Activated gamma-delta T cell treated with anti-CD3 and anti-CD28 coated beads, Interleukin-2, amount 50 U/mL, for 16 hours (primary cell): ENCODE measurements at regions not wholly inside any gene's neighbourhood (a gene's known extent, or its start where the extent isn't known, plus 50 kb on each side); places are given as distances from the start of the nearest gene placed in this dataset.

ENCODE experiments used
- DNase-seq: peaks from one replicate; pipeline ENCODE4 v3.0.0-alpha.2; 2020; ENCODE audit warnings: low read depth

DNA sequence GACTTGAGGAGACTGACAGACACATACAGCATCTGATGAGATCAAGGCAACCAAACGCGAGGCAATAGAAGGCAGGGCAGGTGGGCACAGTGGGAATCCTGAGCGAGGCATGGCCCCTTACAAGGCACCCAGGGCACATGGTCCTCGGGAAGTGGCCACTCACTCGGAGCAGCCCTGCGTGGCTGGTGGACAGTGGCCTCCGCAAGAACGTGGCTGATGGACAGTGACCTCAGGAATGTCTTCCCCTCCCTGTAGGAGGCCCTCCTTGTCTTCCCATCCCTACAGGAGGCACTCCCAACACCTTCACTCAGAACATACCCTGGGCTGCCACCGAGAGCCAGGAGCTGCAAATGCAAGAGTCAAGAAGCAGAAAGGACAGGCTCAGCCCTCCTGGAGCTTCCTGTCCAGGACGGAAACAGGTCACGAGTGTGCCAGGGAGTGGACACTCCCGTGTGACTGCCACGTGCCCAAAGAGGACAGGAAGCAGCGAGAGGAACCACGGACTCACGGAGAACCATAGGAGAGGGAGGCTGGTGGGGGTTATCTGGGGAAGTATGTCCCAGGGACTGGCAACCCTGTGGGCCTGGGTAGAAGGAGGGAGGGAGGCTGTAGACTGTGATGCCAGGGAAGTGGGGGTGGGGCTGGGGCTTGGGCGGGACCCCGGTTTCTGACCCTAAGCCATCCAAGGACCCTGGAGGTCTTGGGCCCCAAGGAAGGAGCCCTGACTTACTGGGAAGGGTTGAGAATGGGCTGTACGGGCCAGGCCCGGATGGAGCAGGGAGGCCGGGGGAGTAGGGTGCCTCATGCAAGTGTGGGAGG lies 321.9 kb upstream of the IRX4 start:
- DNase-seq, result no peak

- DNase-seq, result no peak
Observed at GRCh38 chr5:2203774-2204173, 321.0 kb upstream of the IRX4 start.

GRCh38 chr5:2201832-2202231 lies 319.1 kb upstream of the IRX4 start:
- no peak for DNase-seq

DNA sequence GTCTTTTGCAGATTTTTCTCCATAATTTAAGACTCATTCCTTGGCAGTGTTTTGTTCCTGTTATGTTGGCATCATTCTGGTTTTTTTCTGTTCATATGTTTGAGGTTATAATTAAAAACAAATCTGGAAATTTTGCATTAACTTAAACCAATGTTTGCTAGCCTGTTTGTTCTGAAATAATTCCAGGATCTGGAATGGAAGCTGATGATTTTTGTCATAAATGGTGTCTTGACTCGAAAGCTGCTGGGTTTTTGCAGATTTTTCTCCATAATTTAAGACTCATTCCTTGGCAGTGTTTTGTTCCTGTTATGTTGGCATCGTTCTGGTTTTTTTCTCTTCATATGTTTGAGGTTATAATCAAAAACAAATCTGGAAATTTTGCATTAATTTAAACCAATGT lies 318.7 kb upstream of the IRX4 start:
- no peak for DNase-seq

- DNase-seq, result no peak
Observed at GRCh38 chr5:2201011-2201410, 318.3 kb upstream of the IRX4 start.

- no peak for DNase-seq
Observed at GRCh38 chr5:2200261-2200950, 317.7 kb upstream of the IRX4 start.

DNA sequence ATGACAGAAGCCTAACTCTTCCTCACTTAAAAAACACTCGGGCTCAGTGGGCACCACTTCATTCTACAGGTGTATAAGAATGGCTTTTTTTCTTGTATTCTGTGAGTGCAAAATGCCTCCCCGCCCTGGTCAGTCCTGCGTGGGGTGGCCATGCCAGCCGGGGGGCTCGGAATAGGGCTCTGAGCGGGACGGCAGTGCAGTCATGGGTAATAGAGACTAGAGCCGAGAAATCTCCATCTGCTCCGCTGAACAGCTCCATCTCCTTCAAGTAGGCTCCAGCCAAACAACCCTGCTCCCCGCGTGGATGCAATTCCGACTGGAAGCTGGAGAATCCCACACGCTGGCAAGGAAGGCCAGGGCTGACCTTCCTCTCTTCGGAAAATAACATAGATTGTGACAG lies 317.0 kb upstream of the IRX4 start:
- DNase-seq, result no peak

DNA sequence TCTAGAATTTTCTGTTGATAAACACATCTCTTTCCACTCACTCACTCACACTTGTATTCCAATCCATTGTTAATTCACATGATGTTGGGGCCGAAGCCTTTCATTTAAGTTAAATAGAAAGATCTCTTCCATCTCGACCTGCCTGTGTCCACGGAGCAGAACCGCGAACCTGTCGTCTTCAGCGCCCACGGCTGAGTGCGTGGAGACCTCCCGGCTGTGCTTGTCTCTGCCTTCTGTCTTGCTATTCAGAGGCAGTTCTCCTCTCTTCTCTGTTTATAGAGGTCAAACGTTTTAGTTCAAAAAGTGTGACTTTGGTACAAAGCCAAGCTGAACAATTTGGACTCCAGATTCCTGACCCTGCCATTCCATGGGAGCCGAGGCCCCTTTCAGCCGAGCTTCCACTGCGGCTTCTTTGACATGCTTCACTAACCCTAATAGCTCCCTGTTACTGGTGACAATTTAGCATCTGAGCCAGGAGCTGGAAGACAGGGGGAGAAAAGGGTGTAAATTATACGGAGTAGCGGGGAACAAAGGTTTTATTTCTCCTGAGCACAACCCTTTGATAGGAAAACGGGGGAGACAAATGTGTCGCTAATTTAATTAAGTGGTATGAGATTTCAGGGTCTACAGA lies 314.4 kb upstream of the IRX4 start:
- DNase-seq, result no peak

DNA sequence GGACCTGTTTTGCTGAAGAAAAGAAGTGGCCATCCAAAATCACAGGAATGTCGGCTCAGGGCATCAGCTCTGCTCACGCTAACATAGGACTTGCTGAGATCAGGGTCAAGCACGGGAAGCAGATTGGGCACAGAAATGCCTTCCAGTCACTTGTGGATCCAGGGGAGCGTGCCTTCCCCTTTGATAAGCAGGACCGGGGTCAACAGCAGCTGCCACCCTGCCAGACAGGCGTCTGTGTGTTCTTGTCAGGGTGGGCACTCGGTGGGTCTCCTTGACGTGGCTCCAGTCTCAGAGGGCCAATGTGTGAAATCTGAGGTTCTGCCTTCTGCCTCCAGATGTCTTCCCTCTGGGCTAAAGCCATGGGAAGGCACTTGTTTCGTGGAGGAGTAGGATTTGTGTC lies 313.7 kb upstream of the IRX4 start:
- no peak for DNase-seq

DNA sequence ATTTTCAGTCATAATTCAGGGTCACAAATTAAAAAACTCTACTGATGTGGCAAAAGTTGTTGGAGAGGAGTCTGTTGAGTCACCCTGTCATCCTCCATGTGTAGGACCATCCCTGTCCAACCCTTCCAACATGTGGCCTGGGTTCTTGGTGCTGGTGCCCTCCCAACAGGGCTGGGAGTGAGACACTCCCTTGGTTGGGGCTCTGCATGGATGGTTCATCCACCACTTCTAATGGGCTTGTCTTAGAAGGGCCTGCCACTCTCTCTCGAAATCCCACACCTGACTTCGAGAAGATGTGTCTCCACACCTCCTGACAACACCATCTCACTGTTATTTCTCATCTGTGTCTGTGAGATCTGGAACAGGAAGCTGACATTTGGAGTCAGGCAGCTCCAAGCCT lies 312.2 kb upstream of the IRX4 start:
- DNase-seq, result no peak

DNA sequence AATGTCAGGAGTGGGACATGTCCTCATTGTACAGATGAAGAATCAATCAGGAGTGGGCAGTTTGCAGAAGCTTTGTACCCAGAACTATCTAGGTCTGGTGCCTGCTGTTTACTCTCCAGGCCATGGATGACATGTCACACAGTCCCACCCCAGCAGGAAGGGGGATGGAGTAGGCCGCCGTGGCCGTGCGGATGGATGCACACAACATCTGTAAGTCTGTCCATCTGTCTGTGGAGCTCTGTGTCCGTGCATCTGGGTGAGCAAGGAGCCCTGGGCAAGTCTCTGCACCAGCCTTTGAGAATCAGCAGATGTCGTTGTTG lies 311.5 kb upstream of the IRX4 start:
- no peak for DNase-seq

GRCh38 chr5:2193542-2194235 lies 311.0 kb upstream of the IRX4 start:
- DNase-seq, result no peak

DNA sequence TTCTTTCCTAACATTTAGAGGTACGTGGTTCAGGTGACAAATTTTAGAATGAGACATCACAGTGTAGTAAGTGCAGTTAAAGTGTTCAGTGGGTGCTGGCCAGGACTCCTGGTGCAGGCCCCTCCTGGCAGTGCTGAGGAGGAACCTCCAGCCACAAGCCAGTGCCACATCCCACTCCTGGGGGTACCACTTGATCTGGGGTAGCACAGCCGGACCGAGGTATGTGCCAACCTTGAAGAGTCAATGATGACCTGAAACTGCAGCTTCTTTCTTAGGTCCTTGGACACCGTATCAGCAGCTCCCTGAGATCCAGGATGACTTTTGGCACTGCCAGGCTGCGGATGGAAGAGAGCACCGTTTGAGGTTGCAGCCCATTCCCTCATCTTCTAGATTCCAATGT lies 310.4 kb upstream of the IRX4 start:
- DNase-seq, result no peak

DNA sequence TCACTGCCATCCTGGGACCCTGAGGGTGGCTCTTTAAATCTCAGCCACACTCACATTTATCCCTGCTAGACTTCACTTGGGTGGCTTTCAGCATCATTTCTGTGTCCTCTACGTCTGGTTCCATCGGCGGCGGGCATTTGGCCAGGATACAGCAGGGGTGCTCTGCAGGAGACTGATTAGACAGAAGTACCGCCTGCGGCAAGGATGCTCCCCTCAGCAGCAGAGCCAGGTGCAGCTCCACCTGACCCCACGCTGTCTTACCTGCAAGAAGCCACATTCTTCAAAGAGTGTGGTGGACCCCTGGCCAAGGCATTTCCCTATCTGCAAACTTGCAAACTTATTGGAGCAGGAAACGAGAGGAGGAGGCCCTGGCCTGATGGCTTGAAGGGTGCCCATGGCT lies 309.8 kb upstream of the IRX4 start:
- no peak for DNase-seq

- no peak for DNase-seq
Observed at GRCh38 chr5:2191972-2192371, 309.2 kb upstream of the IRX4 start.

DNA sequence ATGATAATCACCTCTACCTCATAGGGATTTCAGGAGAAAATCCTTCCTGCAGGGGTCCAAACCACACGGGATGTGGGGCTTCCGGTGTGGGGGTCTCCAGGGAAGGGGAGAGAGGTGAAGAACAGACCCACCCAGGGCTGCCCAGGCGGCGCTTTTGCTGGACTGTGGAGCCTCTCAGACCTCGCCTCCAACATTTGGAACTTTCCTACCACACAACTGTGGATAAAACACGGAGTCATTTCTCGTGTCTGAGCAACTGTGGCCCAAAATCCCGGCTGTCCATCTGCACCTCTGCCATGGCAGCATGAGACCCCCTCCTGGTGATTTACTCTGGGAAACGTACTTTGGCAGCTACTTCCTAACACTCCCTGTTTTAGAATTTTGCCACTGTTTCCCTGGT lies 307.8 kb upstream of the IRX4 start:
- no peak for DNase-seq

GRCh38 chr5:2188661-2189060 lies 305.9 kb upstream of the IRX4 start:
- DNase-seq, result no peak

DNA sequence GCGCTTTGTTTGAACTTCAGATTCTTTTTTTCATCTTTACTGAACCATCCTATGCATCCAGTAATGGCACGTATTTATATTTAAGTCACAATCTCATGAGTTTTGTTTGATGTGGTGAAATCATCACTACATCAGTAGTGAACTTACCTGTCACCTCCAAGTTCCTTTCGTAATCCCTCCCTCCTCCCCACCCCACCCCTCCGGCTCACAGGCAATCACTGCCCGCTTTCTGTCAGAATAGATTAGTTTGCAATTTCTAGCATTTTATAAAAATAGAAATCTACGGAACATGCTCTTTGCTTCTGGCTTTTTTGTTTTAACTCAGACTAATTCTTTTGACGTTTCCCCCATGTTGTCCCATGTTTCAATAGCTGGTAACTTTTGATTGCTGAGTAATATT lies 305.4 kb upstream of the IRX4 start:
- DNase-seq, result no peak

DNA sequence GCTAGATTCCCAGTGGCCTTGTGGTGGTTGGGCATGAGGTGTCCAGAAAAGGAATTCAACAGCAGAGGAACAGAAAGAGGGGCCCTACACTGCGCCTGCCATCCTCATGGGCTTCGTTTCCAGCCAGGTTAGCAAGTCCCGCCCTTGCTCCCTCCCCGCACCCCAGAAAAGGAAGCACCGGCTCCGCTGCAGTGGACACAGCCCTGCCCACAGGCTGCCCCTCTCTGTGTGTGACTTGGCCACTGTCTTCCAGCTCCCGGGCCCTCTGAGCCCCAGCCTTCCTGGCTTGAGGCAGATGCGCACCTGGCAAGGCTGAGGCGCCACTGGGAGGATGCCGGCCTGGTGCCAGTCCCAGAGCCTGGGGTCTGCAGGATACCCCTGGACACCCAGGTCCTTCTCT lies 305.0 kb upstream of the IRX4 start:
- DNase-seq, result no peak

GRCh38 chr5:2187156-2187555 lies 304.4 kb upstream of the IRX4 start:
- no peak for DNase-seq

DNA sequence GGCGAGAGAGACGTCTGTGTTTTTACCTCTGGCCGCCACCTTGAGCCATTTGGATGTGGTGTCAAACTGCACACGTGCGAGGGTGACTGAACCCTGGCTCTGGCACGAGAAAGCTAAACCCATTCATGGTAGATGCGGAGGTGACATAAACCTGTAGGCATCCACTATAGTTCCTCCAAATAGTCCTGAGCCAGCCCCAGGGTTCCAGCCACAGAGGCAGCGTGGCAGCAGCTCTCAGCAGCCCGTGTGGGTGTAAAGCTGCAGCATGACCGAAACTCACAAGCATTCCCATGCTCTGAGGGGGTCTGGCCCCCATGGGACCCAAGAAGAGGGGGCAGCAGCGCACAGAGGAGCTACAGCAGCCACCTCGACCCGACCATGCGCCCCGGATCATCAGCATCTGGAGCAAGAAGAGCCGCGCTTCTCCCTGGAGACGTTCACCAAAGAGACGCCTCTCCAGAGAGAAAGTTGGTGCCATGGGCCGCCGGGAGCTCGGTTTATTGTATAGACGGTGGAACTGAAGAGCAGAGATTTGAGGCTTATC lies 303.8 kb upstream of the IRX4 start:
- no peak for DNase-seq

- DNase-seq, result no peak
Observed at GRCh38 chr5:2185646-2186471, 303.1 kb upstream of the IRX4 start.
